Stimulated activated CD4-positive, alpha-beta T cell treated with anti-CD3 and anti-CD28 coated beads, Interleukin-15, amount 100 ng/mL, for 48 hours (primary cell): ENCODE measurements at regions not wholly inside any gene's neighbourhood (a gene's known extent, or its start where the extent isn't known, plus 50 kb on each side); places are given as distances from the start of the nearest gene placed in this dataset.

Source experiments
- DNase-seq, 2 donors: peaks; one replicate each; pipeline ENCODE4 v3.0.0-alpha.2; 2020; ENCODE audit warnings: low read depth in 2 of 2

- DNase-seq = no peak
Observed at GRCh38 chr9:134502266-134502791, 139.3 kb upstream of the COL5A1 start.

- DNase-seq = no peak
Observed at GRCh38 chr9:134502809-134503211, 138.8 kb upstream of the COL5A1 start.

DNA sequence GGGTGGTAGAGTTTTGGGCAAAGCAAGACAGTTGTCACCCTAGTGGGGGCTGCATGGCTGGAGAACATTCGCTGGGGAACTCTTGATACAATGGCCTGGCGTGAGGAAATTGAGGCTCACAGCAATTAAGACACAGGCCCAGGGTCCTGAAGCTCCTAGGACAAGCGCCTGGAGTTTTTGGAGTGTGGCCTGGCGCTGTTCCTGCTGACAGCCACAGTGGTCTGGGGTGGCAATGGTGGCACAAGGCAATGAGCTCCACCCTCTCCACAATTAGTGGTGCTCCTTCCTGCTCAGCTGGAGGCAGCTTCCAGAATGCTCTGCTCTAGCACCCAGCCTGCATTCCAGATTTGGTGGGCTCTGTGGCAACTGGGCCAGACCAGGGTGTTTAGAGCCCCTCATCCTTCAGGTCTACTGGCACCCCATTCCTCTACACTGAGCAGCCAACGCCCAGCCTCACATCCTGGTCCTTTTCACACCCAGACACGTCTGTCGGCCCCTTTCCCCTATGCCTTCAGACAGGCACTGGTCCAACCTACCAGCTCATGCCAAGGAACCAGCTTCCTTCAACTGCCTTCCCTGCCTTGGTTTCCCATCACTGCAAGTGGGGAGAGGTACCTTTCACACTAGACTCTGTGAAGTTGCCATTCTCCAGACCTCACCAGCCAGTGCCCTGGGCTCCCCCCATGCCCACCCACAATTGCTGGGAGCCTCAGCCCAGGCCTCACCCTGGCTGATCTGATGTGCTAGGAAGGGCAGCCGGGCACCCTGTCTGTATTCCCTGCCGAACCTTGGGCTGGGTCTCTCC, 138.1 kb upstream of the COL5A1 start:
- no peak for DNase-seq

- DNase-seq = no peak
Observed at GRCh38 chr9:134504106-134504385, 137.6 kb upstream of the COL5A1 start.

DNA sequence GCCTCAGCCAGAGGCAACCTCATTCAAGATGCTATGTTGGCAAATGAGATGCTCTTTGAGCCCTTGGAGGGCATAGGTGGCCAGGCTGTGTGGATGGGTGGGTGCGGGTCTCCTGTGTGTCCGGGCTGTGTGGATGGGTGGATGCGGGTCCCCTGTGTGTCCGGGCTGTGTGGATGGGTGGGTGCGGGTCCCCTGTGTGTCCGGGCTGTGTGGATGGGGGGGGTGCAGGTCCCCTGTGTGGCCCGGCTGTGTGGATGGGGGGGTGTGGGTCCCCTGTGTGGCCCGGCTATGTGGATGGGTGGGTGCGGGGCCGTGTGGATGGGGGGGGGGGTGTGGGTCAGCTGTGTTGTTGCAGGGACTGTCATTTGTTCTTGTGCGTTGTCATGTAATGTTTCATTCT, 136.6 kb upstream of the COL5A1 start:
- DNase-seq = no peak

- DNase-seq = no peak
Observed at GRCh38 chr9:134509281-134509680, 132.3 kb upstream of the COL5A1 start.

- DNase-seq = no peak
Observed at GRCh38 chr9:134509817-134510216, 131.8 kb upstream of the COL5A1 start.

- no peak for DNase-seq
Observed at GRCh38 chr9:134514503-134514902, 127.1 kb upstream of the COL5A1 start.

- no peak for DNase-seq
Observed at GRCh38 chr9:134515026-134515821, 126.4 kb upstream of the COL5A1 start.

GRCh38 chr9:134516464-134516863, 125.1 kb upstream of the COL5A1 start:
- no peak for DNase-seq

- no peak for DNase-seq
Observed at GRCh38 chr9:134517069-134517680, 124.4 kb upstream of the COL5A1 start.

DNA sequence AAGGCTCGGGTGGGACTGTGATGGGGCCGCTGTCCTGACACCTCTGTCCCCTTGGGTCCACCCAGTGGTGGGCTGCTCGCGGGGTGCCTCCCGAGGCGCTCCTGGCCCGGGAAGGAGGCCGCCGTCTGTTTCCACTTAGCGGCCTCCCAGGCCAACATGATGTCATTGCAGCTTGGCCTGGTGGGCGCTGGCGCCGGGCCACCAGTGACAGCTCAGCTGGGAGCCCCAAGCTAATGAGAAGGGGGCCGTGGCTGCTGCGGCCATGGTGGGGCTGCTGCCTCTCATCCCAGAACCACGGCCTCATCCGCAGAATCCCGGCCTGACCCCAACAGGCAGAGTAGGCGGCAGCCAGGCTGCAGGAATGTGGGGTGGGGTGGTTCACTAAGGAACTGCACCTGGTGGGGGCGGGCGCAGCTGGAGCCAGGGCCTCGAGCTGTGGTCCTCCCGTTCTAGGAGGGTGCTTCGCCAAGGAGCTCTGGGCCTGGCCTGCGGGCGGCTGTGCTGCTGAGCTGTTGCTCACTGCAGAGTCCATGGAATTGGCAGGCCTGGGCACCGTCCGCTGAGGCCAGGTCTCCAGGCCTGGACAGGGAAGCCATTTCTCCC, 123.5 kb upstream of the COL5A1 start:
- no peak for DNase-seq

GRCh38 chr9:134519375-134520070, 122.1 kb upstream of the COL5A1 start:
- no peak for DNase-seq

DNA sequence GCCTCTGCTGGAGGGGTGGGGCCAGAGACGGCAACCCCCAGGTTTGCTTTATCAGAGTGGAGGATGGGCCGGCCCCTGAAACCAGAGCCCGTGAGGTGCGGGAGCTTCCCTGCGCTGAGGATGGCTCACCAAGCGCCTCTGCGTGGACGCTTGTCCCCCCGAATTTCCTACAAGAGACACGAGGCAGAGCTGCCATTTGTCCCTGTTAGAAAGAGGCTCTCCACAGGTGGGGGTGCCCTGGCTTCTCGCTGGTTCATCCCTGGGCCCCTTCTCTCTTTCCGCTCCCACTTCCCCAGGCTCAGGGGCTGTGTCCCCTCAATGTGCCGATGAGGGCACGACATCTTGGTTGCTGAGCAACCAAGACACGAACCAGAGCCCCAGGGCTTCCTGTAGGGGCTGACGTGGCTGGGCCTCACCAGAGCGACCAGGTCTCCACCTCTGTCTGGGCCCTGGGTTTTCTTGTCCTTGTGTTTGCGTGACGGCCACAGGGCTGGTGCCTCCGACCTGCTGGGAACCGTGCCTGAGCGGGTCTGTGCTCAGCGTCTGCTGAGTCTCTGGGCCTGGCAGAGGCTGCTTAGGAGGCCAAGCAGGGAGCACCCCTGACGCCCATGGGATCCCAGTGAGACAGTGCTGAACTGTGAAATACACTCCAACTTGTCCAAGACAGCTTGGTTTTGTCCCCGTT, 119.6 kb upstream of the COL5A1 start:
- DNase-seq = no peak

DNA sequence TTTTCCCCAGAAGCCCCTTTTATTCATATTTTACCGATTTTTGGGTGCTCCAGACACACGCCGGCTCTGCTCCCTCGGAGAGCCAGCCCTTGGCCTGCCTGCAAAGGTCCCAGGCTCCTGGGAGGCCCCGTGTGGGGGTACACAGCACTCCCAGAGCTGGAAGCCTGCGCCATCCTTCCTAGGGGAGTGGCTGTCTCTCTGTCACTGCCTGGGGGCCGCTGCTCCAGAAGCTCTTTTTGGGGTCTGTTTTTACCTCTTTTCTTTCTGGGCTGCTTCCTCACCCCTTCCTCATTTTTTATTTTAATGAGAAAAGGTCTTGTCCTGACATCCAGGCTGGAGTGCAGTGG, 119.1 kb upstream of the COL5A1 start:
- no peak for DNase-seq

GRCh38 chr9:134522976-134523375, 118.6 kb upstream of the COL5A1 start:
- no peak for DNase-seq

GRCh38 chr9:134525070-134525815, 116.4 kb upstream of the COL5A1 start:
- no peak for DNase-seq

DNA sequence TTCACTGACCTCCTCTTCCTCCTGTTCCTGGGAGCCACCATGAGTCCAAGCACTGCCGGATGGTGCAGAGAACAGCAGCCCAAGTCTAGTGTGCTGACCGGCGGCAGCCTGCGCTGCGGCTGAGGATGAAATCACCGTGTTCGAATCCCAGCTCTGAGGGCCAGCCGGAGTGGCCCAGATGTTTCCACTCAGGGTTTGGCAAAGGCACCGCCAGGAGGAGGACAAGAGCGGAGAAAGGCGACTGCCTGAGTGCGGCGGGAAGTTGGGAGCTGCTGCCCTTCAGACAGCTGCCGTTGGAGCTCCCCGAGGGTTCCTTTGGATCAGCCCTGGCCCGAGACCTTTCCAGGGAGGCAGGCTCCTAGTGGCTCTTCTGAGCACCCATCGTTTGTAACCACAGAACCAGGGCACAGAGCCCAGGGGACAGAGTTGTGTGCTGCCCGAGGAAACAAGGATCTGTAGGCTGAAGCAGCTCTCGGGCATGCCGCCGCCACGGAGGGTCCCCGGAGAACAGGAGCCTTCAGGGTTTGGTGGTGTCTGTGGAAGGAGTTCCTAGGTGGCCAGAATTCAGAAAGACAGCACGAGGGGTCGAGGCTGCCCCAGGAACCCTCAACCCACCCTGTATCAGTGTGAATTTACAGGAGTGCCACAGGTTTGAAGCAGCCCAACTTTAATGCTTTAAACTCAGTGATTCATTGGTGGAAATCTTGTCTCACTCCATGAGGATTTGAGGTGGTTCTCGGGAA, 115.6 kb upstream of the COL5A1 start:
- DNase-seq = no peak

GRCh38 chr9:134526584-134527477, 114.8 kb upstream of the COL5A1 start:
- no peak for DNase-seq
